Stomach (tissue), 8 donors: ENCODE measurements at regions not wholly inside any gene's neighbourhood (a gene's known extent, or its start where the extent isn't known, plus 50 kb on each side); places are given as distances from the start of the nearest gene placed in this dataset.

Experiments
- DNase-seq, 2 donors: peaks; one replicate each; pipeline versions ENCODE4 v3.0.0 to v3.0.0-alpha.2; 2013 to 2019
- H3K27ac ChIP-seq, 5 donors: fragments of 200-600 bp in 4 of 5; sonication (generic) in 4 of 5; one replicate each; pipeline ENCODE4 v1.5.1; 2013 to 2019; ENCODE audit warnings: mild to moderate bottlenecking in 1 of 5, moderate library complexity in 1 of 5
- H3K27me3 ChIP-seq, 3 donors: fragments of 200-600 bp; sonication (generic); one replicate each; pipeline ENCODE4 v1.5.1; 2017 to 2019; ENCODE audit warnings: mixed run types in 1 of 3
- H3K36me3 ChIP-seq, 4 donors: fragments of 200-600 bp; sonication (generic); 1 replicate in 3 of 4; 2 replicates in 1 of 4; pipeline ENCODE4 v1.5.1; 2016 to 2019
- H3K4me1 ChIP-seq, 4 donors: fragments of 200-600 bp; sonication (generic); one replicate each; pipeline ENCODE4 v1.5.1; 2016 to 2019
- H3K4me3 ChIP-seq, 4 donors: fragments of 200-600 bp; sonication (generic) in 3 of 4; one replicate each; pipeline ENCODE4 v1.5.1; 2016 to 2019; ENCODE audit warnings: mild to moderate bottlenecking in 1 of 4
- H3K9me3 ChIP-seq, 4 donors: fragments of 200-600 bp; sonication (generic); one replicate each; pipeline ENCODE4 v1.5.1; 2016 to 2019
- EP300 ChIP-seq: sonication (generic); formaldehyde crosslinking; IDR thresholded peaks from one replicate; pipeline ENCODE4 v1.6.1; 2017; ENCODE audit warnings: antibody characterized with exemption
- POLR2A ChIP-seq, 4 donors: fragments of 450-650 bp; IDR thresholded peaks; one replicate each; pipeline ENCODE4 v1.6.1; 2016; ENCODE audit warnings: antibody characterized with exemption in 4 of 4, control low read depth in 2 of 4, mild to moderate bottlenecking in 1 of 4, moderate library complexity in 1 of 4
- POLR2AphosphoS5 ChIP-seq, 3 donors: sonication (generic); formaldehyde crosslinking; IDR thresholded peaks; one replicate each; pipeline ENCODE4 v1.6.1; 2016; ENCODE audit warnings: antibody characterized with exemption in 3 of 3
- WGBS, 5 donors: extraction: QIAGEN DNeasy Blood & Tissue Kit in 3 of 5; methylation state at CpG; one replicate each; pipeline versions ENCODE4 v1.1.5 to v1.1.7; 2013 to 2018; 5-methylcytosine and 5-hydroxymethylcytosine counted together
- intact Hi-C: fragments of 100-400 bp; cut with DNase I; formaldehyde crosslinking; loops from one replicate; pipeline ENCODE4 v1.15.1; 2023; ENCODE audit warnings: low total_unique reads
- TF ChIP-seq, protein P1 (sequence below), 7 experiments: fragments of 450-650 bp in 4 of 7; fragments of 200-600 bp in 3 of 7; sonication (generic) in 3 of 7; IDR thresholded peaks; one replicate each; pipeline ENCODE4 v1.5.1; 2016 to 2019; ENCODE audit warnings: antibody characterized with exemption in 7 of 7, control low read depth in 2 of 7, mild to moderate bottlenecking in 1 of 7
- donor health status: healthy with polysubstance abuse.
- donor health status: Bipolar disorder and iron deficiency.
- donor health status: healthy.

DNA sequence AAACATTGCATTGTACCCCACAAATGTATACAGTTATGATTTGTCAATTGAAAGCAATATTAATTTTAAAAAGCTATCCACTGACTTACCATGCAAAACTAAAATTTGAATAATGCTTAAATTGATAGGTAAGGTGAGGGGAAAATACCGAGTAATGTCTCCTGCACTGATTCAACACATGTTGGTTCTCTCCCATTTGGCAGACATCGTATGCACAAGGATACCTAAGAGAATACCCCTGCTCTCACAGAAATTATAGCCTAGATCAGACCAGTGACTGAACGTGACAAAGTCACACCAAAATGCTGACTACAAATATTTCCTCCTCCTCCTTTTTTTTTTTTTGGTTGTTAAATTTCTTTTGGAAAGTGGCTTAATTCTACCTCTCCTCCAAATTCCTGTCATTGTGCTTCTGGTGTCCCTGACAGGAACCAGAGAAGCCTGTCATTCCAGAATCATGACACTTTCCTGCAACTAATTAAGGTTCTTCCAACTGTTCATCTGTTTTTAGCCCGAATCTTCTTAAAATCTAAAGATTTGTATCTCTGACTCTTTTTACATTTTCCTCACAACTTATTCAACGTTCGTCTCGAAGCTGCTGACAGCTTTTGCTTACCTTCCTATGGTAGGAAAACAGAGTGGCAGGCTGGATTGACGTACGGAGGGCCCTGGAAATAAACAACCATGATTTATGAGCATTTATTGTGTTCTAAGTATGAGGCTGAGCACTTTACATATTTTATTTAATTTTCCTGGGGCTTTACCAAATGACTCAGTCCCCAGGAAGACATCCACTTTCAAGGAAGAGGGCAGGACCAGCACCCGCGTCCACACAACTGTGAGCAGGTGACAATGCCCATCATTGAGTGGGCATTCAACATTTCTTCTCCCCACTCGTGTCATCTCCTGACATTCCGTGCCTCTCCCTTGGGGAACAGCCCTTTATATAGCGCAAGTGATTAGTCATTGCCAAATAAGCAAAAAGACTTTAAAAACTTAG lies 57.9 kb upstream of the KCNE2 start:
- WGBS, 5 donors, result 80 to 84% (median 82%) methylated on average over 14 of the region's 14 CpGs
- H3K36me3 ChIP-seq, result no peaks in the 10 kb centered on the region
- H3K4me1 ChIP-seq, result no peaks in the 10 kb centered on the region
- no peaks in the 10 kb centered on the region for H3K27me3 ChIP-seq
- H3K27ac ChIP-seq, result no peak overlapping the region
- intact Hi-C loops, result no loop called here
- TF ChIP-seq, protein P1, sequence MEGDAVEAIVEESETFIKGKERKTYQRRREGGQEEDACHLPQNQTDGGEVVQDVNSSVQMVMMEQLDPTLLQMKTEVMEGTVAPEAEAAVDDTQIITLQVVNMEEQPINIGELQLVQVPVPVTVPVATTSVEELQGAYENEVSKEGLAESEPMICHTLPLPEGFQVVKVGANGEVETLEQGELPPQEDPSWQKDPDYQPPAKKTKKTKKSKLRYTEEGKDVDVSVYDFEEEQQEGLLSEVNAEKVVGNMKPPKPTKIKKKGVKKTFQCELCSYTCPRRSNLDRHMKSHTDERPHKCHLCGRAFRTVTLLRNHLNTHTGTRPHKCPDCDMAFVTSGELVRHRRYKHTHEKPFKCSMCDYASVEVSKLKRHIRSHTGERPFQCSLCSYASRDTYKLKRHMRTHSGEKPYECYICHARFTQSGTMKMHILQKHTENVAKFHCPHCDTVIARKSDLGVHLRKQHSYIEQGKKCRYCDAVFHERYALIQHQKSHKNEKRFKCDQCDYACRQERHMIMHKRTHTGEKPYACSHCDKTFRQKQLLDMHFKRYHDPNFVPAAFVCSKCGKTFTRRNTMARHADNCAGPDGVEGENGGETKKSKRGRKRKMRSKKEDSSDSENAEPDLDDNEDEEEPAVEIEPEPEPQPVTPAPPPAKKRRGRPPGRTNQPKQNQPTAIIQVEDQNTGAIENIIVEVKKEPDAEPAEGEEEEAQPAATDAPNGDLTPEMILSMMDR (IDR thresholded peaks at IDR 0.05), result no peak
- no peak for TF ChIP-seq POLR2A (IDR thresholded peaks at IDR 0.05)
- no peak for TF ChIP-seq POLR2AphosphoS5 (IDR thresholded peaks at IDR 0.05)
- no peak for TF ChIP-seq EP300
- no peak overlapping the region for H3K4me3 ChIP-seq
- no peaks in the 10 kb centered on the region for H3K9me3 ChIP-seq
- no peak for DNase-seq

DNA sequence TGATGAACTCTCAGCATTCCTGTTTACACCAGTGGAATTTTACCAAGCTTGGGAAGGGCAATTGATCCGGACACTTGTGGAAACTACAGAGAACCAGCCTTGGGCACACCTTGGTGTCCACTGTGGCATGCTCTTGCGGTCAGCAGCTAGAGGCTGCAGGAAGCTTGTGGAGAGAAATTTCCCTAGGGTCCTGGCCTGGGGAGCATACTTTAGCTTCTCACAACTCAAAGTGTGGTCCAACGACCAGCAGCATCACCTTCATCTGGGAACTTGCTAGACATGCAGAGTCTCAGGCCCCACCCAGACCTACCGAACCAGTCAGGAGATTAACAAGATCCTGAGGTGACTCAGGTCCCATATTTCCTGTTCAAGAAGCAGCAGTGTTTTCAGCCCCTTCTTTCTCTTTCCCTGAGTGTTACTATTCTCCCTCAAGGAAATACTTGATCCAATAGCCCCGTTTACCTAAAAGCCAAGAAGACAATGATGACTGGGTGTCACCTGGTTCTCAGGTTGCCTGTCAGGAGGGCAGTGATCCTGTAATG lies 55.7 kb upstream of the KCNE2 start:
- intact Hi-C loops, result no loop called here
- Histone ChIP-seq H3K9me3 (no peaks in the 10 kb centered on the region), H3K4me1 (no peaks in the 10 kb centered on the region), H3K27ac (no peak overlapping the region), H3K36me3 (no peaks in the 10 kb centered on the region), H3K27me3 (no peaks in the 10 kb centered on the region), H3K4me3 (no peak overlapping the region)
- WGBS, 5 donors, result 63 to 81% (median 70%) methylated on average over 5 of the region's 5 CpGs
- no peak for DNase-seq
- no peak for TF ChIP-seq EP300
- TF ChIP-seq POLR2A (IDR thresholded peaks at IDR 0.05), result no peak
- TF ChIP-seq, protein P1 (IDR thresholded peaks at IDR 0.05), result no peak
- TF ChIP-seq POLR2AphosphoS5 (IDR thresholded peaks at IDR 0.05), result no peak

DNA sequence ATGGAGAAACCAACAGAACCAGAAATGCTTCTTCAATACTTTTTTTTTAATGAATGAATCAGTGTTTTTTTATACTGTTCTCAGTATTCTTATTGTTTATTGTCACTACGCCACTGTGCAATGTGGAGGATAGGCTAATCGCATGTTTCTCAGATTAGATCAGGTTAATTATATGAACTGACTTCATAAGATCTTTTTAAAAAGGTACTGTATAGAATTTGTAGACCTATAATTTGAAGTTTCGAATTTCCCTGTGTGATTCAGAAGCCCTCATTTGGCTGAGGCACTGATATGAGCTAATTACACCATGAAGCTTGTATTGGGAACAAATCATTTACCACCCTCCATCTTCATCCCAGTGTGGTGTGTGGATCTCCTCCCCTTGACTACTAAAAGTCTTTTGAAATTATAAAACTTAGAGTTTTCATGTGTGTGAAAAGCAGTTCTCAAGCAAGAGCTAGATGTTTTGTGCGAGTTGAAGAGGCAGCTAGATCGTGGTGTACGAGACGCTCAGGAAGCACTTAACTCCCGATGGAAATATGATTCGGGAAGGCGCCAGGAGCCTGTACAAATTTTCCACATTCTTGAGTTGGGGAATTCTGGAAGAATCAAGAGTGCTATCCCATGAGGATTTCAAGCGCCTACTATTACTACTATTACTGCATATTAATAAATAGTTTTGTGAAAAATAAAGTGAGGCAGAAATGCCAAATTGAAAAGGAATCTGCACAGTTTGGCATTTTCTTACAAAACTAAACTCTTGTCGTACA lies 52.1 kb upstream of the KCNE2 start:
- Histone ChIP-seq H3K9me3 (no peaks in the 10 kb centered on the region), H3K36me3 (no peaks in the 10 kb centered on the region), H3K27me3 (no peaks in the 10 kb centered on the region), H3K4me1 (no peaks in the 10 kb centered on the region), H3K4me3 (no peak overlapping the region), H3K27ac (no peak overlapping the region)
- TF ChIP-seq, protein P1 (IDR thresholded peaks at IDR 0.05), result no peak
- no peak for TF ChIP-seq POLR2A (IDR thresholded peaks at IDR 0.05)
- no peak for TF ChIP-seq POLR2AphosphoS5 (IDR thresholded peaks at IDR 0.05)
- TF ChIP-seq EP300, result no peak
- no peak for DNase-seq
- 88 to 95% (median 92%) methylated on average over 12 of the region's 12 CpGs for WGBS, 5 donors
- intact Hi-C loops, result no loop called here

DNA sequence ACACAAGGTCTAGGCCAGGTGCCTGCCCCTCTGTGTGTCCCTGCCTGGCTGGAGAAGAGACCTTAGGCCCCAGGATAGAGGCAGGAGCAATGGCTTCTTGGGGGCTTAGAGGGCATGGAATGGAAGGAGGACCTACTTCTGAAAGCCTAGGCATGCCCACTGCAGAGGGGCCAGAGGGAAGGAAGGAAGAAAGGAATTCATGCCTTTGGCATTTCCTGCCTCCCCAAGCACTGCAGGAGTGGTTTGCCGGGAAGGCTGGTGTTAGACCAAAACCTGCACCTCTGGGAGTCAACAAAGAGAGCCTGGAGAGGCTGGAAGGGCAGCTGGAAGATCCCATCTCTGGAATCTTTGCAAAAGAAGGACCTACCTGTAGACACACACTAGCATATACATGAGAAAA lies 50.7 kb upstream of the KCNE2 start:
- no peak overlapping the region for H3K4me3 ChIP-seq
- DNase-seq, result no peak
- H3K27ac ChIP-seq, result no peak overlapping the region
- WGBS, 5 donors, result 47 to 63% (median 53%) methylated on average over 1 of the region's 1 CpG
- H3K36me3 ChIP-seq, result no peaks in the 10 kb centered on the region
- no peaks in the 10 kb centered on the region for H3K27me3 ChIP-seq
- H3K9me3 ChIP-seq, result no peaks in the 10 kb centered on the region
- intact Hi-C loops, result no loop called here
- TF ChIP-seq EP300 (no peak), POLR2A (IDR thresholded peaks at IDR 0.05) (no peak), POLR2AphosphoS5 (IDR thresholded peaks at IDR 0.05) (no peak)
- TF ChIP-seq, protein P1 (IDR thresholded peaks at IDR 0.05), result no peak
- no peaks in the 10 kb centered on the region for H3K4me1 ChIP-seq
